HUES6 (cell line): ENCODE measurements at regions not wholly inside any gene's neighbourhood (a gene's known extent, or its start where the extent isn't known, plus 50 kb on each side); places are given as distances from the start of the nearest gene placed in this dataset.

Experiments
- H3K27ac ChIP-seq: 2 replicates; pipeline ENCODE4 v1.7.0; 2013; ENCODE audit warnings: low read depth, mild to moderate bottlenecking, low read length, inconsistent platforms
- H3K27me3 ChIP-seq: 2 replicates; pipeline ENCODE4 v1.6.1; 2013; ENCODE audit warnings: low read length; ENCODE audit not compliant: control insufficient read depth, insufficient read depth
- H3K36me3 ChIP-seq: 2 replicates; pipeline ENCODE4 v1.6.1; 2013; ENCODE audit warnings: low read length; ENCODE audit not compliant: control insufficient read depth, insufficient read depth
- H3K4me1 ChIP-seq: 2 replicates; pipeline ENCODE4 v1.6.1; 2013; ENCODE audit warnings: low read length; ENCODE audit not compliant: control insufficient read depth, insufficient read depth
- H3K4me3 ChIP-seq: 2 replicates; pipeline ENCODE4 v1.5.1; 2013; ENCODE audit warnings: low read depth, low read length
- H3K9ac ChIP-seq: one replicate; pipeline ENCODE4 v1.6.1; 2013; ENCODE audit warnings: mild to moderate bottlenecking, low read length
- H3K9me3 ChIP-seq: 2 replicates; pipeline ENCODE4 v1.6.1; 2013; ENCODE audit warnings: low read depth, low read length; ENCODE audit not compliant: control insufficient read depth, insufficient read depth

- no peaks in the 10 kb centered on the region for H3K36me3 ChIP-seq
- no peaks in the 10 kb centered on the region for H3K4me1 ChIP-seq
- H3K9me3 ChIP-seq, result no peaks in the 10 kb centered on the region
- H3K9ac ChIP-seq, result no peak overlapping the region
- no peak overlapping the region for H3K4me3 ChIP-seq
- H3K27me3 ChIP-seq, result no peaks in the 10 kb centered on the region
- no peak overlapping the region for H3K27ac ChIP-seq
Measured at GRCh38 chr10:64271508-64271907, 750.3 kb downstream of the REEP3 start.

GRCh38 chr10:64271983-64272382 is 750.8 kb downstream of the REEP3 start:
- Histone ChIP-seq H3K4me3 (no peak overlapping the region), H3K4me1 (no peaks in the 10 kb centered on the region), H3K9ac (no peak overlapping the region), H3K9me3 (no peaks in the 10 kb centered on the region), H3K36me3 (no peaks in the 10 kb centered on the region), H3K27ac (no peak overlapping the region), H3K27me3 (no peaks in the 10 kb centered on the region)

GRCh38 chr10:64275001-64275400 is 753.8 kb downstream of the REEP3 start:
- no peak overlapping the region for H3K9ac ChIP-seq
- no peak overlapping the region for H3K27ac ChIP-seq
- no peaks in the 10 kb centered on the region for H3K27me3 ChIP-seq
- no peaks in the 10 kb centered on the region for H3K4me1 ChIP-seq
- no peak overlapping the region for H3K4me3 ChIP-seq
- H3K36me3 ChIP-seq, result no peaks in the 10 kb centered on the region
- no peaks in the 10 kb centered on the region for H3K9me3 ChIP-seq

- no peaks in the 10 kb centered on the region for H3K9me3 ChIP-seq
- H3K4me3 ChIP-seq, result no peak overlapping the region
- H3K27me3 ChIP-seq, result no peaks in the 10 kb centered on the region
- no peaks in the 10 kb centered on the region for H3K4me1 ChIP-seq
- no peak overlapping the region for H3K27ac ChIP-seq
- H3K36me3 ChIP-seq, result no peaks in the 10 kb centered on the region
- H3K9ac ChIP-seq, result no peak overlapping the region
Measured at GRCh38 chr10:64275774-64276173, 754.6 kb downstream of the REEP3 start.

GRCh38 chr10:64277536-64277935 is 756.3 kb downstream of the REEP3 start:
- H3K4me1 ChIP-seq, result no peaks in the 10 kb centered on the region
- no peaks in the 10 kb centered on the region for H3K9me3 ChIP-seq
- H3K4me3 ChIP-seq, result no peak overlapping the region
- no peak overlapping the region for H3K27ac ChIP-seq
- no peaks in the 10 kb centered on the region for H3K36me3 ChIP-seq
- H3K27me3 ChIP-seq, result no peaks in the 10 kb centered on the region
- no peak overlapping the region for H3K9ac ChIP-seq

- no peaks in the 10 kb centered on the region for H3K9me3 ChIP-seq
Measured at GRCh38 chr10:64283621-64284020, 762.4 kb downstream of the REEP3 start.

GRCh38 chr10:64286533-64286932 is 765.3 kb downstream of the REEP3 start:
- H3K27me3 ChIP-seq, result no peaks in the 10 kb centered on the region
- H3K9me3 ChIP-seq, result no peaks in the 10 kb centered on the region
- no peaks in the 10 kb centered on the region for H3K4me1 ChIP-seq
- H3K36me3 ChIP-seq, result no peaks in the 10 kb centered on the region
- no peak overlapping the region for H3K4me3 ChIP-seq
- no peak overlapping the region for H3K9ac ChIP-seq
- no peak overlapping the region for H3K27ac ChIP-seq

More at GRCh38 chr10:64283621-64284020, 762.4 kb downstream of the REEP3 start:
- no peak overlapping the region for H3K27ac ChIP-seq
- H3K4me1 ChIP-seq, result no peaks in the 10 kb centered on the region
- no peak overlapping the region for H3K9ac ChIP-seq
- H3K4me3 ChIP-seq, result no peak overlapping the region
- no peaks in the 10 kb centered on the region for H3K27me3 ChIP-seq
- no peaks in the 10 kb centered on the region for H3K36me3 ChIP-seq

GRCh38 chr10:64288404-64288803 is 767.2 kb downstream of the REEP3 start:
- Histone ChIP-seq H3K4me1 (no peaks in the 10 kb centered on the region), H3K9ac (no peak overlapping the region)

GRCh38 chr10:64303566-64303965 is 782.4 kb downstream of the REEP3 start:
- Histone ChIP-seq H3K4me1 (peaks cover 11% of the 10 kb centered on the region), H3K9me3 (no peaks in the 10 kb centered on the region), H3K9ac (no peak overlapping the region), H3K27me3 (no peaks in the 10 kb centered on the region), H3K4me3 (no peak overlapping the region), H3K27ac (no peak overlapping the region), H3K36me3 (no peaks in the 10 kb centered on the region)

More at GRCh38 chr10:64288404-64288803, 767.2 kb downstream of the REEP3 start:
- no peaks in the 10 kb centered on the region for H3K9me3 ChIP-seq
- no peak overlapping the region for H3K27ac ChIP-seq
- no peaks in the 10 kb centered on the region for H3K36me3 ChIP-seq
- no peaks in the 10 kb centered on the region for H3K27me3 ChIP-seq
- no peak overlapping the region for H3K4me3 ChIP-seq

GRCh38 chr10:64306729-64307327 is 785.6 kb downstream of the REEP3 start:
- Histone ChIP-seq H3K36me3 (no peaks in the 10 kb centered on the region), H3K9me3 (no peaks in the 10 kb centered on the region), H3K4me3 (no peak overlapping the region), H3K27ac (no peak overlapping the region), H3K9ac (no peak overlapping the region), H3K4me1 (peaks cover 11% of the 10 kb centered on the region), H3K27me3 (no peaks in the 10 kb centered on the region)

- Histone ChIP-seq H3K9me3 (no peaks in the 10 kb centered on the region), H3K4me3 (no peak overlapping the region), H3K4me1 (no peaks in the 10 kb centered on the region), H3K36me3 (no peaks in the 10 kb centered on the region), H3K27me3 (no peaks in the 10 kb centered on the region), H3K9ac (no peak overlapping the region), H3K27ac (no peak overlapping the region)
Measured at GRCh38 chr10:64312876-64313275, 791.7 kb downstream of the REEP3 start.

- no peaks in the 10 kb centered on the region for H3K9me3 ChIP-seq
Measured at GRCh38 chr10:64313967-64314366, 792.8 kb downstream of the REEP3 start.

More at GRCh38 chr10:64313967-64314366, 792.8 kb downstream of the REEP3 start:
- Histone ChIP-seq H3K4me1 (no peaks in the 10 kb centered on the region), H3K9ac (no peak overlapping the region), H3K27me3 (no peaks in the 10 kb centered on the region), H3K4me3 (no peak overlapping the region), H3K36me3 (no peaks in the 10 kb centered on the region), H3K27ac (no peak overlapping the region)
